Erythroblast (primary cell): ENCODE measurements at regions not wholly inside any gene's neighbourhood (a gene's known extent, or its start where the extent isn't known, plus 50 kb on each side); places are given as distances from the start of the nearest gene placed in this dataset.

Experiments used
- GATA1 ChIP-seq: IDR thresholded peaks from 2 replicates; pipeline ENCODE4 v1.6.1; 2011; ENCODE audit warnings: low read depth, mild to moderate bottlenecking, control low read depth, low read length, moderate library complexity
- POLR2A ChIP-seq: IDR thresholded peaks from 2 replicates; pipeline ENCODE4 v1.6.1; 2011; ENCODE audit warnings: mild to moderate bottlenecking, low read length

DNA sequence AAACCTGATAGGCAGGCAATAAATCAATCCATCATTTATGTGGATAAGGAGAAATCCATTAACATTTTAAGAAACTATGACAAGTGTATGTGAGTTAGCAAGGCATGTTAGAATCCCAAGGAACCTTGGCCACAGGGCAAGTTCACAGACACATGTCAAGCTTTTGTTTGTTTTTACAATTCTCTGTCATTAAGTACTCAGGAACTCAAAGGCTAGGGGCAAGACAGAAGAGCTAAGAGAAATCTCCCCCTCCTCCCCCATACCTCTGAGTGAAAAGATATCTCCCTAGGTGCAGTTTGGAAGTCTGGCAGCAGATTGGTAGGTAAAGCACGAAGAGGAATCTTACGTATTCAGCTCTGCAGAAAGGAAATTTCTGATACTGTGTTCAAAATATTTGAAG lies 348.1 kb downstream of the IRS1 start:
- TF ChIP-seq POLR2A (no peak), GATA1 (no peak)
